Germinal center (tissue), 1 donor: ENCODE measurements at regions not wholly inside any gene's neighbourhood (a gene's known extent, or its start where the extent isn't known, plus 50 kb on each side); places are given as distances from the start of the nearest gene placed in this dataset.

Experiments
- DNase-seq: peaks from one replicate; pipeline ENCODE4 v3.0.0; 2012; ENCODE audit warnings: mixed read lengths, low spot score

DNA sequence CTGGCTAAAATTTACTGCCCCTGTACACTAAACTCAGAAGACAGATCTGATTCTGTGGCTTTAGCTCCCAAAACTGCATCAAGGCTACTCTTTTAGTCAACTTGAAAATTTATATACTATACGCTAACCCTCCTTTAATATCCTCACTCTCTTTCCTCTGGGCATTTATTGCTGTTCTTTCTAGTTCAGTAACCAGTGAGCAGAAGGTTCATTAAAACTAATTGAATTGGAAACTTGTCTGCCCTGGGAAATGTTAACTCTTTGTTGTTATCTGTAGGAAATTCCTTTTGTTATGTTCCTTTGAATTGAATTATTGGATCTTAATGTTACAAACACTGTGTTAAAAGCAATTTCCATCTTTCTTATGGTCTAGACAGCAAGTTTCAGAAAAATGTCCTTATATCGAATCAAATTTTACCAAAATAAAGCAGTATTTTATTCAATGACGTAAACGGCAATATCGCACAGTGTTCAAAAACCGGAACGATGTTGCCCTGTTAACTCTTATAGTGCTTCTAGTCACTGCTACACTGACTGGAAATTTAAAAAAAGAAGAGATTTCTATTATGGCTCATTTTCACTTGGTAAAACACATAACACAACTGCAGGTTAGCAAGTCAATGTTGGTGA is 168.3 kb downstream of the NR4A2 start:
- DNase-seq: no peak

- no peak for DNase-seq
These were observed 173.7 kb downstream of the NR4A2 start for GRCh38 chr2:156158808-156159207.

- no peak for DNase-seq
These were observed 174.9 kb downstream of the NR4A2 start for GRCh38 chr2:156157670-156158069.

DNA sequence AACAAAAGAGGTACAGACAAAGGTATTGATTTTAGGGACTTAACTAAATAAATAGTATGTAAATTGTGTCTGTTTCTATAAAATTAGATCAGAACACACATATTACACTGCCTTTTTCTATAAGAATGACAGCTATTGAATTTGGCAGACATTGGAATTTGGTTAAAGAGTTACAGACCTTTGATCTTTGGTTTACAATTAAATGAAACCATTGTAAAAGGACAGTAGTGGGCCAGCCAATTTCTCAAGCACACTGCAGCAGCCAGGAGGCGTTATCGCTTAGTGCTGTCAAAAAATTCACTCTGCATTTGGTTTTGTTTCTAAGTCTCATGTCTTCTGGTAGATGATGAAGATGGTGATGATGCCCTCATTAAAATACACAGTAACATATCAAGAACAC is 175.9 kb downstream of the NR4A2 start:
- no peak for DNase-seq

DNA sequence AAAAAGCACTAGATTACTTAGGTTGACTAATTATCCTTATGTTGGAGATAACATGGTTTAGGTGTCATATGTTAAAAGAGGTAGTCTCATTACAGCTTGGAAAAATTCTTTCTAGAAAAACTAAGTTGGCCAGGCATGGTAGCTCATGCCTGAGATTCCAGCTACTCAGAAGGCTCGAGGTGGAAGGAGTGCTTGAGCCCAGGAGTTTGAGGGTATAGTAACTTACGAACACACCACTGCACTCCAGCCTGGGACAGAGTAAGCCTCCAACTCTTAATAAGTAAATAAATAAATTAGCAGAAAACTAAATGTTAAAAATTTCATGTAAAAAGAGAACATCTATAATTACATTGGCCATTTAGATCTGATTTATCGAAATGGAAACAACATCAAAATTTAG is 177.2 kb downstream of the NR4A2 start:
- no peak for DNase-seq

DNA sequence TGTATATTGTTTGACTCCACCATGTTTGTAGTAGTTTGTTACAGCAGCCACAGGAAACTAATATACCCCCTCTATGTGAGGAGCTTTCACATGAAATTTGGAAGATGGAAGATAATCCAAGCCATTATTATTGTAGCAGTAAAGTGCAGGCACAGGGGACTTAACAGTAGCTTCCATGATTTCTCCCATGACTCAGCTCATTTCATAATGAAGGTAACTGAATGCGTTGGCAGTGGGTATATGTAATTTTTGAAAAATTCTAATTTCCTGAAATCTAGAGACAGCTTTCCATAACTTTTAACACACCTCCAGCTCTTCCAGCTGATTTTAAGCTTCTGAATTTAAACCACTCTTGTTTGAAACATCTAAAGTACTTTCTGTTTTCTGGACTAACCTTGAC is 181.2 kb downstream of the NR4A2 start:
- no peak for DNase-seq

GRCh38 chr2:156147594-156148330 is 184.8 kb downstream of the NR4A2 start:
- DNase-seq: no peak

- DNase-seq: no peak
These were observed 186.5 kb downstream of the NR4A2 start for GRCh38 chr2:156145976-156146375.

DNA sequence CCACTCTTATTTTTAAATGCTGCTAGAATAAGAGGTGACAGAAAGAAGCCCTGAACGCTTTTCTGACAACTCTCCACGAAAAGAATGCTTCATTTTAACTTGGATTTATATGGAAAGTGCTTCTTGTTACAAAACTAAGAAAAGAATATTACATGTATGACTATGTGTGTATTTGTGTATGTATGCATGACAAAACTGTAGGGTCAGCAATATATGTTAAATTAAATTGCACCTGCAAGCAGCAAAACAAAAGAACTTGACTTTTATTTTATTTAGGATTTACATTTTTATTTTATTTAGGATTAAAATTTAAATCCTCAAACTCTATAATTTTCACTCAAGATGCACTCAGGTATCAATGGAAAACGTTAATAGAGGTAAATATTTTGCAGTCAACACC is 187.1 kb downstream of the NR4A2 start:
- DNase-seq: no peak

DNA sequence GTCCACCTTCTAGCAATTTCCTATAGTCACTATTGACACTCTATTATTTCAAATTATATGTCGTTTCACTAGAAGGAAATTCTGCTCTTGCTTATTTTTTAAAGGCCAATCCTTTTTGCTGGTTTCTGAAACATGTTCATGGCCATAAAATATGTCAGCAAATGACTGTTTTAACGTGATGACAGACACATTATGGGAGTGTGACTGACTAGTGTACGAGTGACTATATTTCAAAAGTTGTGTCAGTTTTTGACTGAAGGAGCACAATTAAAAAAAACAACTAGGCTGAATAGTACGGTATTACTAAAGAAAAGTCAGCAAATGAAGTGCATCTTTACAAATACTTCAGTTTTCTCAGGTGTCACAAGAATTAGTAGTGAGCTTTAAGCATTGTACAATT is 196.0 kb downstream of the NR4A2 start:
- DNase-seq: no peak

DNA sequence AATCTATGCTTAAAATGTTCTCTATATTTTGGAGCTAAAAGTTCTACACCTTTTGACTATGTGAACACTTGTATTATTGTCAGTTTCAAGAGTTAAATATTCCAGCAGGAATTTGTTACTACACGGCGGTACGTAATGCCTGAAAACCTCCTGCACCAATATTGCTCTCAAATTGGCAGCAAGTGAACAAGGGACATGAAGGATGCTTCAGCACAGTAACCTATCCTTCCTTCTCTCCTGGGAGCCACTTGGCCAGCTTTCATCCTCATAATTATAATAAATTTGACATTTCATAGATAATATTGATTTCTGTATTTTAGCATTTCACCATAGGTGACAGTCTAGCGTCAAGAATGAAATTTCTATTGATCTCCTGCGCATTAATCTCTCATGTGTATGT is 197.6 kb downstream of the NR4A2 start:
- no peak for DNase-seq

GRCh38 chr2:156132941-156133340 is 199.6 kb downstream of the NR4A2 start:
- no peak for DNase-seq

- DNase-seq: no peak
These were observed 200.4 kb downstream of the NR4A2 start for GRCh38 chr2:156132130-156132529.

DNA sequence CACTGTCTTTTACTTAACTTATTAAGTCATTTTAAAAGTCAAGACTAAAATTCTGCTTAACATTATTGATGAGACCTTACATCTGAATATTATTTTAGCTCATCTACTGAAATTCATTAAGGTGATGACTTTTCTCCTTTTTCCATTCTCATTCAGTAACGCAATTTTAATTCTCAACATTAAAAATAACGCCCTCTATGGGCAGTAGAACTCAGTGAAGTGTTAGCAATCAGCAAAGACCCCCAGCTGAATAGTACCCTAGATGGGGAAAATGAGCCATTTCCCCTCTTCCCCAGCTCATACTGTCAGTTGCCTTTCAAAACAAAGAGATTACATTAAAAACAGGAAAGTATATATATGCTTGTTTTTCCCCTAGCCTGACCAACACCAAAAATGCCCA is 203.3 kb downstream of the NR4A2 start:
- no peak for DNase-seq

DNA sequence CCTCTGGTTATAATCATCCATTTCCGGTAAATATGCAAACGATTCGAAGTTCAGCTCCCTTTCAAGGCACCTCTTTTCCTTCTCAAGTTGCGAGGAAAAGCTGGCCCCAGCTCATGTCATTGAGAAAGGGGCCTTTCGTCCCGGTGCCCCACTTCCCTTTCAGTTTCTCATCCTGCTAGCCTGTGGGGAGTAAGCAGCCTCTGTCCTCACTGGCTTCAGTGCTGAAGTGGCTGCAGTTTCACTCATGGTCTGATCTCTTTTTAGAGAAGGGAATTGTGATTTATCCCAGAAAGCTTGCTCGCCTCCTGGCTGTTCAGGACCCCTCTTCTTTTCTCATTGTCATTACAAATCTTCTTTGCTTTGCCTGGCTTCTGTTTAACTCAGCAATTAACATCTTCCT is 207.5 kb downstream of the NR4A2 start:
- no peak for DNase-seq

DNA sequence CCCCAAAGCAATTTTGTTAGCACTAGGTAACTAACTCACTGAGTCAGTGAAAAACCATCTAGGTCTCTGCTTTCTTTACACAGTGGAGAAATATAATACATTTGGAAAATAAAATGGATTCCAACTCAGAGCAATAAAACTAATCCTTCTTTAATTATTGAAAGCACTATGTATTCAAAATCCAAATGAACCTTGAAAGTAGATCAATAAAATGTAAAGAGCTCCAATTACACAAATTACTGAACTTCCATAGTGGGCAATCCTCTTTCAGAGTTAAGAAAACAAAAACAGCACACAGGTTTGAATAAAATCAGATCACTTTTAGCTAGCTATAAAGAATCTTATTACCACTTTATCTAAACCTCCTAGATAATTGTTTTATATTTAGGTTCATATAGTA is 208.1 kb downstream of the NR4A2 start:
- DNase-seq: no peak

- DNase-seq: no peak
These were observed 213.6 kb downstream of the NR4A2 start for GRCh38 chr2:156118753-156119416.

- DNase-seq: no peak
These were observed 216.4 kb downstream of the NR4A2 start for GRCh38 chr2:156116113-156116512.

GRCh38 chr2:156115338-156115737 is 217.2 kb downstream of the NR4A2 start:
- no peak for DNase-seq

DNA sequence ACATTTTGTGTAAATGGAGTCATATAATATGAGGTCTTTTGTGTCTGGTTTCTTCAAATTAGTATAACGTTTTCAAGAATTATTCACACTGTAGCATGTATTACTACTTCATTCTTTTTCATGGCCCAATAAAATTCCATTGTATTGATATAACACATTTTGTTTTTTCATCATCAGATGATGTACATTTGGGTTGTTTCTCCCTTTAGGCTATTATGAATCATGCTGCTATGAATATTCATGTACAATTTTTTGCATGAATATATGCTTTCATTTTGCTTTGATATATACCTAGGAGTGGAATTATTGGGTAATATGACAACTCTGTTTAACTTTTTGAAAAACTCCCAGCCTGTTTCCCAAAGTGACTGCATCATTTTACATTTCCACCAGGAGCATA is 220.2 kb downstream of the NR4A2 start:
- DNase-seq: no peak

DNA sequence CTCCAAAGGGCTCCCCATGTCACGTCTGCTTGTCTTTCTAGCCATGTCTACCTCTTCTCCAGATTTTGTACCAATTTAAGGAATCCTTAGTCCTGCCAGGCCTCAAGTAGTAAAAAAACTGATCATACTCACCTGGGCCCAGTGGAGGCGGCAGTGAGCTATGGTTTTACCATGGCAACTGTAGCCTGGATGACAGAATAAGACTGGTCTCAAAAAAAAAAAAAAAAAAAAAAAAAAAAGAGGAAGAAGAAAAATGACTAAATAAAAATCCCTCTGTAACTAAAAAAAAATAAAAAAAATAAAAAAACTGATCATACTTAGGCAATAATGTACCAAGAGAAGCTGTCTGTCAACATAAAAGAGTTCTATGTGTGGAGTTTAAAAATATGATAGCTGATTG is 221.6 kb downstream of the NR4A2 start:
- DNase-seq: no peak

- no peak for DNase-seq
These were observed 233.1 kb downstream of the NR4A2 start for GRCh38 chr2:156099382-156099781.

GRCh38 chr2:156098506-156098905 is 234.0 kb downstream of the NR4A2 start:
- DNase-seq: no peak

GRCh38 chr2:156088587-156088986 is 243.9 kb downstream of the NR4A2 start:
- no peak for DNase-seq
